SK-N-SH (cell line): ENCODE measurements at regions not wholly inside any gene's neighbourhood (a gene's known extent, or its start where the extent isn't known, plus 50 kb on each side); places are given as distances from the start of the nearest gene placed in this dataset.

Source experiments
- EZH2phosphoT487 ChIP-seq: fragments of 200-600 bp; sonication (generic); IDR thresholded peaks from 2 replicates; pipeline ENCODE4 v1.6.1; 2017; ENCODE audit warnings: low read depth, mixed run types, mild to moderate bottlenecking, antibody characterized with exemption, moderate library complexity, borderline replicate concordance
- GABPA ChIP-seq: IDR thresholded peaks from 2 replicates; pipeline ENCODE4 v1.4.0; 2012; ENCODE audit warnings: low read depth, mild to moderate bottlenecking
- POLR2AphosphoS5 ChIP-seq: IDR thresholded peaks from 2 replicates; pipeline ENCODE4 v1.6.1; 2012; ENCODE audit warnings: low read depth, low read length
- RXRA ChIP-seq: IDR thresholded peaks from 2 replicates; pipeline ENCODE4 v1.4.0; 2012; ENCODE audit warnings: low read depth, mild to moderate bottlenecking, borderline replicate concordance
- TF ChIP-seq, protein P1 (sequence below): fragments of 200-600 bp; sonication (generic); IDR thresholded peaks from 2 replicates; pipeline ENCODE4 v1.6.1; 2017; ENCODE audit warnings: antibody characterized with exemption, mild to moderate bottlenecking, moderate library complexity

- TF ChIP-seq, protein P1, sequence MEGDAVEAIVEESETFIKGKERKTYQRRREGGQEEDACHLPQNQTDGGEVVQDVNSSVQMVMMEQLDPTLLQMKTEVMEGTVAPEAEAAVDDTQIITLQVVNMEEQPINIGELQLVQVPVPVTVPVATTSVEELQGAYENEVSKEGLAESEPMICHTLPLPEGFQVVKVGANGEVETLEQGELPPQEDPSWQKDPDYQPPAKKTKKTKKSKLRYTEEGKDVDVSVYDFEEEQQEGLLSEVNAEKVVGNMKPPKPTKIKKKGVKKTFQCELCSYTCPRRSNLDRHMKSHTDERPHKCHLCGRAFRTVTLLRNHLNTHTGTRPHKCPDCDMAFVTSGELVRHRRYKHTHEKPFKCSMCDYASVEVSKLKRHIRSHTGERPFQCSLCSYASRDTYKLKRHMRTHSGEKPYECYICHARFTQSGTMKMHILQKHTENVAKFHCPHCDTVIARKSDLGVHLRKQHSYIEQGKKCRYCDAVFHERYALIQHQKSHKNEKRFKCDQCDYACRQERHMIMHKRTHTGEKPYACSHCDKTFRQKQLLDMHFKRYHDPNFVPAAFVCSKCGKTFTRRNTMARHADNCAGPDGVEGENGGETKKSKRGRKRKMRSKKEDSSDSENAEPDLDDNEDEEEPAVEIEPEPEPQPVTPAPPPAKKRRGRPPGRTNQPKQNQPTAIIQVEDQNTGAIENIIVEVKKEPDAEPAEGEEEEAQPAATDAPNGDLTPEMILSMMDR: no peak
- TF ChIP-seq EZH2phosphoT487 (no peak), GABPA (no peak), RXRA (no peak), POLR2AphosphoS5 (no peak)
Measured at GRCh38 chr2:102091121-102091520, 51.4 kb upstream of the IL1R1 start.
